ENCODE measurements at regions not wholly inside any gene's neighbourhood (a gene's known extent, or its start where the extent isn't known, plus 50 kb on each side); places are given as distances from the start of the nearest gene placed in this dataset.

GRCh38 chr2:145845207-145845894 is 1325.4 kb upstream of the ZEB2 start:
- Mint-ChIP-seq H3K27ac (no peak overlapping the region), H3K27me3 (no peaks in the 10 kb centered on the region), H3K4me1 (ENCODE audit: low read depth) (peaks cover 22% of the 10 kb centered on the region), H3K4me3 (ENCODE audit: low read depth) (no peak overlapping the region), H3K36me3 (ENCODE audit: insufficient read depth) (no peaks in the 10 kb centered on the region), H3K9me3 (ENCODE audit: low read depth) (peaks cover 5% of the 10 kb centered on the region)
- no peak for DNase-seq (ENCODE audit: low spot score, unreplicated experiment)
- no peak for TF ChIP-seq CTCF (IDR thresholded peaks at IDR 0.05; ENCODE audit: unreplicated experiment)

DNA sequence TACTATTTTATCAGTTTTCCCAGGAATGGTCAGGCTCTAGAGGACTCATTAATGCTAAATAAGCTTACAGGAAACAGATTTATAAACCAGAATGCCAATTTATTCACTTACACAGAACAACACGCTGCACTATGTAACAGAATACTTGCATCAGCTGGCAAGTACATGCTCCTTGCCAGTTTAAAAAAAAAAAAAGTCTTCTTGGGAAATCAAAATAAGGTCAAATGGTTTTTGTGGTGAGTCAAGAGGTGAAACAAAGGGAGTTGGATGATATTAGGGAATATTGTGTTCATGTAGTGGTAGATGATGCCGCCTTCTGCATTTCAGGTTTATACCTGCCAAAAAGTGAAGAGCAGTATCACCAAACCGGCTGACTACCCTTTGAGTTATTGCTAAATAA is 1322.1 kb upstream of the ZEB2 start:
- Mint-ChIP-seq H3K4me3 (ENCODE audit: low read depth) (no peak overlapping the region), H3K27me3 (no peaks in the 10 kb centered on the region), H3K27ac (no peak overlapping the region), H3K4me1 (ENCODE audit: low read depth) (peaks cover 12% of the 10 kb centered on the region), H3K9me3 (ENCODE audit: low read depth) (peaks cover 5% of the 10 kb centered on the region), H3K36me3 (ENCODE audit: insufficient read depth) (no peaks in the 10 kb centered on the region)
- no peak for DNase-seq (ENCODE audit: low spot score, unreplicated experiment)
- no peak for TF ChIP-seq CTCF (IDR thresholded peaks at IDR 0.05; ENCODE audit: unreplicated experiment)

GRCh38 chr2:145836986-145837385 is 1317.1 kb upstream of the ZEB2 start:
- H3K4me3 Mint-ChIP-seq (ENCODE audit: low read depth), result no peak overlapping the region
- no peak for TF ChIP-seq CTCF (IDR thresholded peaks at IDR 0.05; ENCODE audit: unreplicated experiment)
- DNase-seq (ENCODE audit: low spot score, unreplicated experiment), result no peak
- no peaks in the 10 kb centered on the region for H3K9me3 Mint-ChIP-seq (ENCODE audit: low read depth)
- H3K27ac Mint-ChIP-seq, result no peak overlapping the region
- no peaks in the 10 kb centered on the region for H3K36me3 Mint-ChIP-seq (ENCODE audit: insufficient read depth)
- peaks cover 5% of the 10 kb centered on the region for H3K4me1 Mint-ChIP-seq (ENCODE audit: low read depth)
- no peaks in the 10 kb centered on the region for H3K27me3 Mint-ChIP-seq

GRCh38 chr2:145835665-145836064 is 1315.7 kb upstream of the ZEB2 start:
- Mint-ChIP-seq H3K9me3 (ENCODE audit: low read depth) (no peaks in the 10 kb centered on the region), H3K36me3 (ENCODE audit: insufficient read depth) (no peaks in the 10 kb centered on the region), H3K4me3 (ENCODE audit: low read depth) (no peak overlapping the region), H3K27me3 (no peaks in the 10 kb centered on the region), H3K27ac (no peak overlapping the region), H3K4me1 (ENCODE audit: low read depth) (peaks cover 5% of the 10 kb centered on the region)
- TF ChIP-seq CTCF (IDR thresholded peaks at IDR 0.05; ENCODE audit: unreplicated experiment), result no peak
- no peak for DNase-seq (ENCODE audit: low spot score, unreplicated experiment)

DNA sequence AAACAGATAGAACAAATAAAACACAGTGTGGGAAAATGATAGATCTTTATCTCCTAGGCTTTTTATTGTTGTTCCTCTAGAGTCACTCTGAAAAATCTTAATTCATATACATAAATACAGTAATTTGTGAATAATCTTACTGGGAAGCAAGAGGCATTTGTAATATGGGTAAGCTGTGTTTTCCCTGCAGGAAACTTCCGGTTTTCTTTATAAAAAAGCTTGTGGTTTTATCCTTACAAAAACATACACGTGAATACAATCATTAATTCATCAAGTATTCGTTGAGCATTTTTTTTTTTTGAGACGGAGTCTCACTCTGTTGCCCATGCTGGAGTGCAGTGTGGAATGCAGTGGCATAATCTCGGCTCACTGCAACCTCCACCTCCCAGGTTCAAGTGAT is 1312.8 kb upstream of the ZEB2 start:
- Mint-ChIP-seq H3K4me1 (ENCODE audit: low read depth) (peaks cover 9% of the 10 kb centered on the region), H3K36me3 (ENCODE audit: insufficient read depth) (no peaks in the 10 kb centered on the region), H3K9me3 (ENCODE audit: low read depth) (peaks cover 4% of the 10 kb centered on the region), H3K27me3 (no peaks in the 10 kb centered on the region), H3K27ac (no peak overlapping the region), H3K4me3 (ENCODE audit: low read depth) (no peak overlapping the region)
- no peak for DNase-seq (ENCODE audit: low spot score, unreplicated experiment)
- no peak for TF ChIP-seq CTCF (IDR thresholded peaks at IDR 0.05; ENCODE audit: unreplicated experiment)

Data from progenitor cell of endocrine pancreas (in vitro differentiated cells).